ENCODE measurements at regions not wholly inside any gene's neighbourhood (a gene's known extent, or its start where the extent isn't known, plus 50 kb on each side); places are given as distances from the start of the nearest gene placed in this dataset.

- Histone ChIP-seq H2BK12ac (ENCODE audit: insufficient read length, low read depth, low read length) (no peak overlapping the region), H3K79me1 (ENCODE audit: insufficient read depth, low read depth, low read length, poor library complexity, severe bottlenecking) (no peaks in the 10 kb centered on the region), H4K20me1 (ENCODE audit: control insufficient read depth, insufficient read depth, insufficient read length) (no peaks in the 10 kb centered on the region), H3K9me3 (ENCODE audit: control insufficient read depth, low read depth, low read length) (no peaks in the 10 kb centered on the region), H3K4me2 (ENCODE audit: insufficient read depth, insufficient read length, low read length) (no peak overlapping the region), H3K18ac (ENCODE audit: insufficient read length, low read depth, low read length) (no peak overlapping the region), H3K23me2 (ENCODE audit: insufficient read length, low read depth, low read length, poor library complexity, severe bottlenecking) (no peaks in the 10 kb centered on the region), H2AFZ (ENCODE audit: low read length) (no peak overlapping the region), H4K5ac (ENCODE audit: insufficient read length, low read depth, low read length) (no peak overlapping the region), H2BK15ac (ENCODE audit: low read depth, low read length) (no peak overlapping the region), H3K79me2 (ENCODE audit: insufficient read depth, low read length) (no peaks in the 10 kb centered on the region), H3K9ac (ENCODE audit: extremely low read depth, insufficient read length, low read length) (no peak overlapping the region), H4K91ac (ENCODE audit: insufficient read length, low read depth, low read length) (no peak overlapping the region), H3K27me3 (ENCODE audit: insufficient read depth, low read length) (no peaks in the 10 kb centered on the region), H2BK5ac (ENCODE audit: insufficient read length, low read length) (no peak overlapping the region), H2BK20ac (ENCODE audit: low read depth, low read length, poor library complexity, severe bottlenecking) (no peak overlapping the region), H3T11ph (ENCODE audit: low read length) (no peak overlapping the region), H3K4ac (ENCODE audit: low read depth, low read length) (no peak overlapping the region), H3K27ac (ENCODE audit: insufficient read length, low read depth, low read length) (no peak overlapping the region), H2BK120ac (ENCODE audit: low read depth, low read length, poor library complexity, severe bottlenecking) (no peak overlapping the region), H3K14ac (ENCODE audit: insufficient read depth, low read length) (no peak overlapping the region), H2AK5ac (ENCODE audit: insufficient read length, low read length) (no peak overlapping the region), H4K8ac (replicated peaks; ENCODE audit: insufficient read length, low read depth, low read length) (no peak overlapping the region), H3K4me1 (ENCODE audit: insufficient read depth, low read length) (peaks cover 12% of the 10 kb centered on the region; the same call in 1 of the 2 replicates), H3K56ac (ENCODE audit: insufficient read length, low read depth, low read length) (no peak overlapping the region), H3K23ac (ENCODE audit: insufficient read length, low read depth, low read length) (no peak overlapping the region)
- H3K36me3 Mint-ChIP-seq (ENCODE audit: insufficient read depth in 1 of 3, low read depth in 3 of 3): no peaks in the 10 kb centered on the region
- no peak overlapping the region for H3K27ac Mint-ChIP-seq
- H3K27me3 Mint-ChIP-seq (ENCODE audit: low read depth): peaks cover 21% of the 10 kb centered on the region
- no peak overlapping the region for H3K4me3 Mint-ChIP-seq
- DNase-seq: no peak
- no peaks in the 10 kb centered on the region; a peak in 1 of 5 replicates for H3K9me3 Mint-ChIP-seq
- no peak for TF ChIP-seq CTCF (conservative IDR thresholded peaks at IDR 0.05)
- no CpG with 5 or more reads among the region's 3 CpGs for WGBS (ENCODE audit: extremely low coverage, insufficient read length, low lambda C conversion rate)
- H3K4me1 Mint-ChIP-seq: peaks cover 55 to 56% of the 10 kb centered on the region in 2 experiments
These were observed 187.0 kb downstream of the ETS2 start for GRCh38 chr21:38992737-38993136.
